Adipocyte (in vitro differentiated cells): ENCODE measurements at regions not wholly inside any gene's neighbourhood (a gene's known extent, or its start where the extent isn't known, plus 50 kb on each side); places are given as distances from the start of the nearest gene placed in this dataset.

Source experiments
- DNase-seq: peaks from one replicate; pipeline ENCODE4 v3.0.0-alpha.2; 2015; ENCODE audit warnings: low read depth
- H3K27me3 ChIP-seq: replicated peaks from 2 replicates; pipeline ENCODE4 v1.7.0; 2013; ENCODE audit warnings: mild to moderate bottlenecking, low read length, moderate library complexity; ENCODE audit not compliant: control insufficient read depth, insufficient read depth
- H3K36me3 ChIP-seq: 2 replicates; pipeline ENCODE4 v1.7.0; 2013; ENCODE audit warnings: low read length, mild to moderate bottlenecking, moderate library complexity; ENCODE audit not compliant: control insufficient read depth, insufficient read depth, severe bottlenecking
- H3K4me1 ChIP-seq: 2 replicates; pipeline ENCODE4 v1.7.0; 2013; ENCODE audit warnings: mild to moderate bottlenecking, low read length, moderate library complexity; ENCODE audit not compliant: control insufficient read depth, insufficient read depth
- H3K4me3 ChIP-seq: 2 replicates; pipeline ENCODE4 v1.7.0; 2013; ENCODE audit warnings: mild to moderate bottlenecking, low read length, moderate library complexity
- H3K9ac ChIP-seq: 2 replicates; pipeline ENCODE4 v1.7.0; 2013; ENCODE audit warnings: mild to moderate bottlenecking, low read length, moderate library complexity
- H3K9me3 ChIP-seq: 2 replicates; pipeline ENCODE4 v1.7.0; 2013; ENCODE audit warnings: mild to moderate bottlenecking, low read length, moderate library complexity; ENCODE audit not compliant: control insufficient read depth

GRCh38 chr10:33533612-33534011, 199.1 kb upstream of the NRP1 start:
- Histone ChIP-seq H3K27me3 (no peaks in the 10 kb centered on the region), H3K4me1 (no peaks in the 10 kb centered on the region), H3K36me3 (no peaks in the 10 kb centered on the region), H3K9me3 (no peaks in the 10 kb centered on the region), H3K9ac (no peak overlapping the region), H3K4me3 (no peak overlapping the region)
- no peak for DNase-seq

GRCh38 chr10:33532901-33533300, 198.4 kb upstream of the NRP1 start:
- Histone ChIP-seq H3K9ac (no peak overlapping the region), H3K27me3 (no peaks in the 10 kb centered on the region), H3K4me3 (no peak overlapping the region), H3K4me1 (no peaks in the 10 kb centered on the region), H3K9me3 (no peaks in the 10 kb centered on the region), H3K36me3 (no peaks in the 10 kb centered on the region)
- DNase-seq, result no peak

GRCh38 chr10:33529234-33529633, 194.8 kb upstream of the NRP1 start:
- Histone ChIP-seq H3K36me3 (no peaks in the 10 kb centered on the region), H3K4me1 (peaks cover 12% of the 10 kb centered on the region), H3K9me3 (no peaks in the 10 kb centered on the region), H3K9ac (no peak overlapping the region), H3K27me3 (no peaks in the 10 kb centered on the region), H3K4me3 (no peak overlapping the region)
- no peak for DNase-seq

- peak; percentile 76 for DNase-seq
These were observed 190.5 kb upstream of the NRP1 start for GRCh38 chr10:33524966-33525365.

GRCh38 chr10:33524041-33524440, 189.6 kb upstream of the NRP1 start:
- H3K36me3 ChIP-seq, result no peaks in the 10 kb centered on the region
- no peak for DNase-seq
- peaks cover 13% of the 10 kb centered on the region for H3K4me1 ChIP-seq
- peaks cover 4% of the 10 kb centered on the region for H3K27me3 ChIP-seq
- H3K4me3 ChIP-seq, result no peak overlapping the region
- H3K9me3 ChIP-seq, result no peaks in the 10 kb centered on the region
- no peak overlapping the region for H3K9ac ChIP-seq

More at GRCh38 chr10:33524966-33525365, 190.5 kb upstream of the NRP1 start:
- H3K9ac ChIP-seq, result no peak overlapping the region
- H3K4me1 ChIP-seq, result peaks cover 13% of the 10 kb centered on the region
- H3K36me3 ChIP-seq, result no peaks in the 10 kb centered on the region
- no peak overlapping the region for H3K4me3 ChIP-seq
- no peaks in the 10 kb centered on the region for H3K9me3 ChIP-seq
- peaks cover 4% of the 10 kb centered on the region for H3K27me3 ChIP-seq

GRCh38 chr10:33523236-33523792, 188.8 kb upstream of the NRP1 start:
- no peak overlapping the region for H3K9ac ChIP-seq

GRCh38 chr10:33521904-33522303, 187.4 kb upstream of the NRP1 start:
- no peak overlapping the region for H3K9ac ChIP-seq
- H3K4me3 ChIP-seq, result no peak overlapping the region
- peaks cover 4% of the 10 kb centered on the region for H3K27me3 ChIP-seq
- H3K4me1 ChIP-seq, result peaks cover 13% of the 10 kb centered on the region
- no peak for DNase-seq
- no peaks in the 10 kb centered on the region for H3K9me3 ChIP-seq
- no peaks in the 10 kb centered on the region for H3K36me3 ChIP-seq

More at GRCh38 chr10:33523236-33523792, 188.8 kb upstream of the NRP1 start:
- no peaks in the 10 kb centered on the region for H3K9me3 ChIP-seq
- H3K27me3 ChIP-seq, result peaks cover 4% of the 10 kb centered on the region
- no peaks in the 10 kb centered on the region for H3K36me3 ChIP-seq
- no peak overlapping the region for H3K4me3 ChIP-seq
- peaks cover 13% of the 10 kb centered on the region for H3K4me1 ChIP-seq
- no peak for DNase-seq

GRCh38 chr10:33521062-33521461, 186.6 kb upstream of the NRP1 start:
- H3K27me3 ChIP-seq, result peaks cover 4% of the 10 kb centered on the region
- H3K9ac ChIP-seq, result no peak overlapping the region
- peaks cover 13% of the 10 kb centered on the region for H3K4me1 ChIP-seq
- H3K9me3 ChIP-seq, result no peaks in the 10 kb centered on the region
- no peak overlapping the region for H3K4me3 ChIP-seq
- no peaks in the 10 kb centered on the region for H3K36me3 ChIP-seq
- DNase-seq, result no peak

GRCh38 chr10:33520223-33520622, 185.8 kb upstream of the NRP1 start:
- Histone ChIP-seq H3K9ac (no peak overlapping the region), H3K36me3 (no peaks in the 10 kb centered on the region), H3K9me3 (no peaks in the 10 kb centered on the region), H3K4me1 (peaks cover 10% of the 10 kb centered on the region), H3K4me3 (no peak overlapping the region), H3K27me3 (peaks cover 4% of the 10 kb centered on the region)
- DNase-seq, result no peak

- H3K4me1 ChIP-seq, result peaks cover 2% of the 10 kb centered on the region
- H3K9me3 ChIP-seq, result no peaks in the 10 kb centered on the region
- peaks cover 4% of the 10 kb centered on the region for H3K27me3 ChIP-seq
- H3K9ac ChIP-seq, result no peak overlapping the region
- H3K4me3 ChIP-seq, result no peak overlapping the region
- no peak for DNase-seq
- no peaks in the 10 kb centered on the region for H3K36me3 ChIP-seq
These were observed 184.8 kb upstream of the NRP1 start for GRCh38 chr10:33519130-33519860.

- H3K4me1 ChIP-seq, result peaks cover 26% of the 10 kb centered on the region
- no peaks in the 10 kb centered on the region for H3K36me3 ChIP-seq
- DNase-seq, result no peak
- H3K4me3 ChIP-seq, result no peak overlapping the region
- no peaks in the 10 kb centered on the region for H3K27me3 ChIP-seq
- no peaks in the 10 kb centered on the region for H3K9me3 ChIP-seq
- H3K9ac ChIP-seq, result no peak overlapping the region
These were observed 175.7 kb upstream of the NRP1 start for GRCh38 chr10:33510206-33510605.
